ENCODE measurements at regions not wholly inside any gene's neighbourhood (a gene's known extent, or its start where the extent isn't known, plus 50 kb on each side); places are given as distances from the start of the nearest gene placed in this dataset.

DNA sequence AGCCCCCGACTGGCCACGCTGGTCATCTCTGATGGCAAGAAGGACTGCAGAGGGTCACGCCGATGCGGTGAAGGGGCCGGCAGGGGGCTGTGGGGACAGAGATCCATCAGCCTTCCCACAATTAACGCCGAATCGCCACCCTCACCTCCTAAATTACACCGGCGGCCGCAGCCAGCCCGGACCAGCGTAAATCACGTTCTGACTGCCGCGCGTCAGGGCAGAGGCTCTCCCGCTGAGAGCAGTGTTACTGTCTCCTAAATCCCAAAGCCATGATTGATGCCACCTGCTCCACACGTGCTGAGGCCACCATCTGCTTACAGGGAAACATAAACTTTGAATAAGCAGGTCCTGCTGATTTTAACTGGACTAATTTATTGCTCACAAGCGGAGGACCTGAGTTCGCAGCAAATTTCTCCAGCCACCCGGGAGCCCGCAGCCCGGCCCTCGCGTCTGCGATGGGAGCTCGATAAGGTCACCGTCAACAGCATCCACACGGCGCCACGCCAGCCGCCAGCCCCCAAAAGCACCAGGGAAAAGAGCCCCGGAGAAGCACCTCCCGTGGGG is 127.3 kb upstream of the NKX1-1 start:
- Histone ChIP-seq H3K4me1 (ENCODE audit: control insufficient read depth, insufficient read depth, low read length) (peaks cover 4% of the 10 kb centered on the region), H3K9ac (ENCODE audit: low read length in 2 of 2) (no peak overlapping the region), H3K4me3 (ENCODE audit: low read length in 2 of 2) (no peak overlapping the region), H3K27ac (ENCODE audit: low read length) (no peak overlapping the region), H3K36me3 (ENCODE audit: control insufficient read depth in 2 of 2, insufficient read depth in 2 of 2, low read length in 2 of 2) (no peaks in the 10 kb centered on the region), H3K27me3 (ENCODE audit: control insufficient read depth in 1 of 2, insufficient read depth in 2 of 2, low read length in 2 of 2) (peaks cover 27 to 32% of the 10 kb centered on the region in 2 donors), H3K9me3 (ENCODE audit: control insufficient read depth in 2 of 2, low read length in 2 of 2) (no peaks in the 10 kb centered on the region)

DNA sequence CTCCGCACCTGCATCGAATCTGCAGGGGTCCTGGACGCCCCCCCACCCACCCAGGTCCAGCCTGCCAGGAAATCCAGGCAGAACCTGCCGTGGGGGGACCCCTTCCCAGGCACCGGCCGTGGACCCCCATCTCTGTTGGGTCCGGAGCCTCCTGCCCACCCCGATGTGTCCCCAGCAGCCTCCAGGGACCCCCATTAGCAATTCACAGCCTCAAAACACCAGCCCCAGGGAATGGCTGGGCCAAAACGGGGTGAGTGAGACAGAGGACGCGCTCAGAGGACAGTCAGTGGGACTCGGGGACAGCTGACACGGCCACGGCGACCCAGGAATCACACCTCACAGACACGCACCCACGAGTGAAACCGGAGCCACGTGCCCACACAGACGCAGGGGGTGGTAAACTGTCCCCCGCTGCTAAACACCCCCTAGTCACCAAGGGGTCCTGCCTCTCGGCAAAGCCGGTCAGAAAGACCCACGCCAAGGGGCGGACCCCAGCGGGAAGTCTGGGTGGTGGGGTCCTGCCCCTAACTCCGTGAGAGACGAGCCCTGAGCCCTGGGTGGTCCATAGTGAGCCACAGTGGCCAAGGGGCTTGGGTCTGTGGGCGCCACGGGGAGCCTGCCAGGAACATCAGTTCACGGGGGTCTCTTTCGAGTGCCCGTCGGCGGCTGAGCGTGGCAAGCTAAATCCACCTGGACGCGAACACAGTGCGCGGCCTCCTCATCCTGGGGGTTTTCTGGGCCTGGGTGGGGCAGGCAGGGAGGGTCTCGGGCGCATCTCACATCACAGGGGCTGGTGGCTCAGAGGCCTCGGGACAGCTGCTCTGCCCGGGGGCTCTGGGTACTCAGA is 126.5 kb upstream of the NKX1-1 start:
- Histone ChIP-seq H3K4me3 (ENCODE audit: low read length in 2 of 2) (no peak overlapping the region), H3K4me1 (ENCODE audit: control insufficient read depth, insufficient read depth, low read length) (peaks cover 4% of the 10 kb centered on the region), H3K27me3 (ENCODE audit: control insufficient read depth in 1 of 2, insufficient read depth in 2 of 2, low read length in 2 of 2) (peaks cover 30 to 32% of the 10 kb centered on the region in 2 donors), H3K27ac (ENCODE audit: low read length) (no peak overlapping the region), H3K36me3 (ENCODE audit: control insufficient read depth in 2 of 2, insufficient read depth in 2 of 2, low read length in 2 of 2) (no peaks in the 10 kb centered on the region), H3K9me3 (ENCODE audit: control insufficient read depth in 2 of 2, low read length in 2 of 2) (no peaks in the 10 kb centered on the region), H3K9ac (ENCODE audit: low read length in 2 of 2) (no peak overlapping the region)

GRCh38 chr4:1531683-1532548 is 125.7 kb upstream of the NKX1-1 start:
- Histone ChIP-seq H3K36me3 (ENCODE audit: control insufficient read depth in 2 of 2, insufficient read depth in 2 of 2, low read length in 2 of 2) (no peaks in the 10 kb centered on the region), H3K9me3 (ENCODE audit: control insufficient read depth in 2 of 2, low read length in 2 of 2) (no peaks in the 10 kb centered on the region), H3K4me3 (ENCODE audit: low read length in 2 of 2) (no peak overlapping the region), H3K27ac (ENCODE audit: low read length) (no peak overlapping the region), H3K9ac (ENCODE audit: low read length in 2 of 2) (no peak overlapping the region), H3K4me1 (ENCODE audit: control insufficient read depth, insufficient read depth, low read length) (peaks cover 4% of the 10 kb centered on the region), H3K27me3 (ENCODE audit: control insufficient read depth in 1 of 2, insufficient read depth in 2 of 2, low read length in 2 of 2) (peaks cover 26 to 32% of the 10 kb centered on the region in 2 donors)

- Histone ChIP-seq H3K36me3 (ENCODE audit: control insufficient read depth in 2 of 2, insufficient read depth in 2 of 2, low read length in 2 of 2) (no peaks in the 10 kb centered on the region), H3K9ac (ENCODE audit: low read length in 2 of 2) (no peak overlapping the region), H3K9me3 (ENCODE audit: control insufficient read depth in 2 of 2, low read length in 2 of 2) (peaks cover 0 to 4% of the 10 kb centered on the region in 2 donors), H3K27ac (ENCODE audit: low read length) (no peak overlapping the region), H3K27me3 (ENCODE audit: control insufficient read depth in 1 of 2, insufficient read depth in 2 of 2, low read length in 2 of 2) (peaks cover 25 to 32% of the 10 kb centered on the region in 2 donors), H3K4me3 (ENCODE audit: low read length in 2 of 2) (no peak overlapping the region), H3K4me1 (ENCODE audit: control insufficient read depth, insufficient read depth, low read length) (peaks cover 4% of the 10 kb centered on the region)
These were observed 124.1 kb upstream of the NKX1-1 start for GRCh38 chr4:1530356-1530755.

GRCh38 chr4:1524761-1525160 is 118.5 kb upstream of the NKX1-1 start:
- Histone ChIP-seq H3K27me3 (ENCODE audit: control insufficient read depth in 1 of 2, insufficient read depth in 2 of 2, low read length in 2 of 2) (peaks cover 16 to 26% of the 10 kb centered on the region in 2 donors), H3K36me3 (ENCODE audit: control insufficient read depth in 2 of 2, insufficient read depth in 2 of 2, low read length in 2 of 2) (no peaks in the 10 kb centered on the region), H3K4me3 (ENCODE audit: low read length in 2 of 2) (no peak overlapping the region), H3K9ac (ENCODE audit: low read length in 2 of 2) (no peak overlapping the region), H3K4me1 (ENCODE audit: control insufficient read depth, insufficient read depth, low read length) (no peaks in the 10 kb centered on the region), H3K27ac (ENCODE audit: low read length) (no peak overlapping the region), H3K9me3 (ENCODE audit: control insufficient read depth in 2 of 2, low read length in 2 of 2) (peaks cover 0 to 8% of the 10 kb centered on the region in 2 donors)

- Histone ChIP-seq H3K36me3 (ENCODE audit: control insufficient read depth in 2 of 2, insufficient read depth in 2 of 2, low read length in 2 of 2) (no peaks in the 10 kb centered on the region), H3K27me3 (ENCODE audit: control insufficient read depth in 1 of 2, insufficient read depth in 2 of 2, low read length in 2 of 2) (peaks cover 19 to 28% of the 10 kb centered on the region in 2 donors), H3K4me3 (ENCODE audit: low read length in 2 of 2) (no peak overlapping the region), H3K27ac (ENCODE audit: low read length) (no peak overlapping the region), H3K9me3 (ENCODE audit: control insufficient read depth in 2 of 2, low read length in 2 of 2) (peaks cover 0 to 8% of the 10 kb centered on the region in 2 donors), H3K4me1 (ENCODE audit: control insufficient read depth, insufficient read depth, low read length) (no peaks in the 10 kb centered on the region), H3K9ac (ENCODE audit: low read length in 2 of 2) (no peak overlapping the region)
These were observed 117.8 kb upstream of the NKX1-1 start for GRCh38 chr4:1523907-1524636.

DNA sequence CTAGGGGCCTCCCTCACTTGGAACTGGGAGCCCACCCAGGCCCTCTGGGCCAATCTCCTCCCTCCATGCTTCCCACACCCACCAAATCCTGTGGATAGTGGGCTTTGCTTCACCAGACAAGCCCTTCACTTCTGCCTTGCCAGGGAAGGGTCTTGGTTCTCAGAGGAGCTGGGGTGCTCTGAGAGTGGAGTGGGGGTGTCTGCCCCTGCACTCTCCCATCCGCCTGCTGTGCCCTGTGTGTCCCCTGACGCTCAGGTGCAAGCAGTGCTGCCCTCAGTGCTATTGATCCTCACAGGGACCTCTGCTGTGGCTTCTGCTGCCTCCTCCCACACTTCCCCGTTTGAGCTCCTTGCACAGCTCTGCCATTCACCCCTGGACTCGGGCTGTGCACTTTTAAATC is 117.3 kb upstream of the NKX1-1 start:
- H3K27me3 ChIP-seq (ENCODE audit: control insufficient read depth in 1 of 2, insufficient read depth in 2 of 2, low read length in 2 of 2), result peaks cover 25 to 28% of the 10 kb centered on the region in 2 donors

DNA sequence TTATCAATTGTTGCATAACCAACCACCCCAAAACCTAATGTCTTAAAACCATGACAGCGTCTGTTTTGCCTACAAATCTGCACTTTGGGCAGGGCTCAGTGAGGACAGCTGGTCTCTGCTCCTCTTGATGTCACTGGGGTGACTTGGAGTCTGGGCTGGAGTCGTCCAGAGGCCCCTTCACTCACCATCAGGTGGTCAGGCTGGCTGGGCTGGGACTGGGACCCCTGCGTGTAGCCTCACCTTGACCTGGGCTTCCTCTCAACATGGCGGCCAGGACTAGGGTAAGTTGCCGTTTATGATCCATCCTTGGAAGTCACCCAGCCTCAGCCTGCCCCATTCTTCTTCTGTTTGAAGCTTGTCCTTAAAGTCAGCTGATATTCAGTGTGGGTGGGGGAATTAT is 116.8 kb upstream of the NKX1-1 start:
- Histone ChIP-seq H3K27ac (ENCODE audit: low read length) (no peak overlapping the region), H3K27me3 (ENCODE audit: control insufficient read depth in 1 of 2, insufficient read depth in 2 of 2, low read length in 2 of 2) (peaks cover 28% of the 10 kb centered on the region in 2 donors), H3K9me3 (ENCODE audit: control insufficient read depth in 2 of 2, low read length in 2 of 2) (peaks cover 0 to 8% of the 10 kb centered on the region in 2 donors), H3K36me3 (ENCODE audit: control insufficient read depth in 2 of 2, insufficient read depth in 2 of 2, low read length in 2 of 2) (no peaks in the 10 kb centered on the region), H3K4me3 (ENCODE audit: low read length in 2 of 2) (no peak overlapping the region), H3K4me1 (ENCODE audit: control insufficient read depth, insufficient read depth, low read length) (no peaks in the 10 kb centered on the region), H3K9ac (ENCODE audit: low read length in 2 of 2) (no peak overlapping the region)

More for the DNA sequence above, 117.3 kb upstream of the NKX1-1 start:
- Histone ChIP-seq H3K4me3 (ENCODE audit: low read length in 2 of 2) (no peak overlapping the region), H3K9me3 (ENCODE audit: control insufficient read depth in 2 of 2, low read length in 2 of 2) (peaks cover 0 to 8% of the 10 kb centered on the region in 2 donors), H3K4me1 (ENCODE audit: control insufficient read depth, insufficient read depth, low read length) (no peaks in the 10 kb centered on the region), H3K9ac (ENCODE audit: low read length in 2 of 2) (no peak overlapping the region), H3K36me3 (ENCODE audit: control insufficient read depth in 2 of 2, insufficient read depth in 2 of 2, low read length in 2 of 2) (no peaks in the 10 kb centered on the region), H3K27ac (ENCODE audit: low read length) (no peak overlapping the region)

DNA sequence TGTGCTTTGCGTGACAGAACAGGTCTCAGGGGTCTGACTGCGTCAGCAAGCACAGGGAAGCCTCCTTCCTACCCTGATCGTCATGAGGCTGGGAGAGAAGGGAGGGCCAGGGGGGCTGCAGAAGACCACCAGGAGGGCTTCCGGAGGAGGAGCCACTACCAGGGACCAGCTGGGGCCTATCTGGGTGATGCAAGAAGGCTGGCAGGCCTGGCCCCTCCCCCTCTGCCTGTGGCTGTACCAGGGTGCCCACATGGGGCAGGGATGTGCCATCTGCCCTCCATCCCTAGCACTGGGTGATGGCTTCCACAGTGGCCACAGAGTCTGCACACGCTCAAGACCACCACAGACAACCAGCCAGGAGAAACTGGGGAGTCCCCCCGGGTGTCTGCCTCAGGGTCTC is 116.4 kb upstream of the NKX1-1 start:
- Histone ChIP-seq H3K4me3 (ENCODE audit: low read length in 2 of 2) (no peak overlapping the region), H3K9me3 (ENCODE audit: control insufficient read depth in 2 of 2, low read length in 2 of 2) (peaks cover 0 to 8% of the 10 kb centered on the region in 2 donors), H3K27ac (ENCODE audit: low read length) (no peak overlapping the region), H3K27me3 (ENCODE audit: control insufficient read depth in 1 of 2, insufficient read depth in 2 of 2, low read length in 2 of 2) (peaks cover 32% of the 10 kb centered on the region in 2 donors), H3K9ac (ENCODE audit: low read length in 2 of 2) (no peak overlapping the region), H3K4me1 (ENCODE audit: control insufficient read depth, insufficient read depth, low read length) (no peaks in the 10 kb centered on the region), H3K36me3 (ENCODE audit: control insufficient read depth in 2 of 2, insufficient read depth in 2 of 2, low read length in 2 of 2) (no peaks in the 10 kb centered on the region)

DNA sequence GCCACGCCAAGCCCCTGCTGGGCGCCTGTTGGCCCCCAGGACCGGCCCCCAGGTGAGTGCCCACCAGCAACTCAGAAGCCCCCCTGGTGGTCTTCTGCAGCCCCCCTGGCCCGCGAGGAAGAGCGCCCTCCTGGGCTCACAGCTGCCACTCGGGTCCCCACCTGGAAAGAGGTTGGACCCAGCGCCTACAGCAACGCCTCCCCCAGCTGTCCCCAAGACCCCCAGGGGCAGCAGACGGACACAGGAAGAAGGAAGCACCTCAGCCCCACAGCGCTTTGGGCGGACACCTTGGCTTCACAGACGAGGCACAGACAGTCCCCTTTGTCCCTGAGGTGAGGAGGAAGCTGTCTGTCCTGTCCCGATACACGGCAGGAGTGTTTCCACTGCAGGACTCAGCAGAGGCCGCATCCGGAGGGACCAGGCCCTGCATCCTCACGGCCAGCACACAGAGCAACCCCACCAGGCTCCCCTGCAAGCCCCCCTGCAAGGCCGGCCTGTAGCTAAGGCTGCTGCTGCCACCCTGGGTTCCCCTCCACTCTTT is 115.6 kb upstream of the NKX1-1 start:
- no peak overlapping the region for H3K4me3 ChIP-seq (ENCODE audit: low read length in 2 of 2)
- no peak overlapping the region for H3K27ac ChIP-seq (ENCODE audit: low read length)
- no peaks in the 10 kb centered on the region for H3K4me1 ChIP-seq (ENCODE audit: control insufficient read depth, insufficient read depth, low read length)
- peaks cover 39% of the 10 kb centered on the region in 2 donors for H3K27me3 ChIP-seq (ENCODE audit: control insufficient read depth in 1 of 2, insufficient read depth in 2 of 2, low read length in 2 of 2)
- no peak overlapping the region for H3K9ac ChIP-seq (ENCODE audit: low read length in 2 of 2)
- H3K9me3 ChIP-seq (ENCODE audit: control insufficient read depth in 2 of 2, low read length in 2 of 2), result peaks cover 0 to 8% of the 10 kb centered on the region in 2 donors
- H3K36me3 ChIP-seq (ENCODE audit: control insufficient read depth in 2 of 2, insufficient read depth in 2 of 2, low read length in 2 of 2), result no peaks in the 10 kb centered on the region

Measured in stomach smooth muscle (tissue), 2 donors.